ENCODE measurements at regions not wholly inside any gene's neighbourhood (a gene's known extent, or its start where the extent isn't known, plus 50 kb on each side); places are given as distances from the start of the nearest gene placed in this dataset.

GRCh38 chr13:112132142-112132541 lies 65.2 kb downstream of the SOX1 start:
- Mint-ChIP-seq H3K36me3 (ENCODE audit: low read depth) (no peaks in the 10 kb centered on the region), H3K4me3 (no peak overlapping the region), H3K27me3 (peaks cover 29% of the 10 kb centered on the region), H3K4me1 (ENCODE audit: low read depth) (no peaks in the 10 kb centered on the region), H3K27ac (no peak overlapping the region), H3K9me3 (no peaks in the 10 kb centered on the region)
- ATAC-seq (ENCODE audit: poor library complexity): no peak
- H3K36me3 ChIP-seq (ENCODE audit: insufficient read depth, low read length): no peaks in the 10 kb centered on the region
- POLR2A ChIA-PET: no interaction called here
- no peak for TF ChIP-seq CTCF (IDR thresholded peaks at IDR 0.05)
- H3K27ac ChIP-seq (ENCODE audit: low read depth in 1 of 2, low read length in 2 of 2): no peak overlapping the region
- H3K9me3 ChIP-seq (ENCODE audit: control insufficient read depth in 1 of 2, insufficient read depth in 1 of 2, low read length in 2 of 2): peaks cover 0 to 25% of the 10 kb centered on the region in 2 experiments
- no peaks in the 10 kb centered on the region for H3K4me1 ChIP-seq (ENCODE audit: insufficient read depth, low read length)
- CTCF ChIA-PET: no interaction called here
- H3K4me3 ChIP-seq (ENCODE audit: low read length): no peak overlapping the region
- no peaks in the 10 kb centered on the region for H3K27me3 ChIP-seq (ENCODE audit: control insufficient read depth in 1 of 2, insufficient read depth in 2 of 2, low read length in 2 of 2)
- intact Hi-C loops (cut with DNase I, micrococcal nuclease): no loop called here
- DNase-seq: no peak

- H3K4me3 ChIP-seq (ENCODE audit: low read length): no peak overlapping the region
- no peaks in the 10 kb centered on the region for H3K4me1 ChIP-seq (ENCODE audit: insufficient read depth, low read length)
- H3K36me3 ChIP-seq (ENCODE audit: insufficient read depth, low read length): no peaks in the 10 kb centered on the region
- DNase-seq (no peak), ATAC-seq (ENCODE audit: poor library complexity) (no peak)
- no peaks in the 10 kb centered on the region for H3K27me3 ChIP-seq (ENCODE audit: control insufficient read depth in 1 of 2, insufficient read depth in 2 of 2, low read length in 2 of 2)
- no peaks in the 10 kb centered on the region for H3K36me3 Mint-ChIP-seq (ENCODE audit: low read depth)
- H3K4me3 Mint-ChIP-seq: no peak overlapping the region
- H3K27ac Mint-ChIP-seq: no peak overlapping the region
- POLR2A ChIA-PET: no interaction called here
- H3K9me3 Mint-ChIP-seq: no peaks in the 10 kb centered on the region
- TF ChIP-seq CTCF (IDR thresholded peaks at IDR 0.05): no peak
- peaks cover 27% of the 10 kb centered on the region for H3K27me3 Mint-ChIP-seq
- CTCF ChIA-PET: no interaction called here
- peaks cover 0 to 28% of the 10 kb centered on the region in 2 experiments for H3K9me3 ChIP-seq (ENCODE audit: control insufficient read depth in 1 of 2, insufficient read depth in 1 of 2, low read length in 2 of 2)
- H3K4me1 Mint-ChIP-seq (ENCODE audit: low read depth): no peaks in the 10 kb centered on the region
- no peak overlapping the region for H3K27ac ChIP-seq (ENCODE audit: low read depth in 1 of 2, low read length in 2 of 2)
- intact Hi-C loops (cut with DNase I, micrococcal nuclease): no loop called here
These were observed 65.7 kb downstream of the SOX1 start for GRCh38 chr13:112132619-112133018.

- no peak overlapping the region for H3K4me3 ChIP-seq (ENCODE audit: low read length)
- intact Hi-C loops (cut with DNase I, micrococcal nuclease): no loop called here
- DNase-seq (no peak), ATAC-seq (ENCODE audit: poor library complexity) (no peak)
- H3K9me3 ChIP-seq (ENCODE audit: control insufficient read depth in 1 of 2, insufficient read depth in 1 of 2, low read length in 2 of 2): peaks cover 0 to 21% of the 10 kb centered on the region in 2 experiments
- ChIA-PET CTCF (no interaction called here), POLR2A (no interaction called here)
- no peaks in the 10 kb centered on the region for H3K4me1 Mint-ChIP-seq (ENCODE audit: low read depth)
- H3K27me3 Mint-ChIP-seq: peaks cover 16% of the 10 kb centered on the region
- H3K4me1 ChIP-seq (ENCODE audit: insufficient read depth, low read length): no peaks in the 10 kb centered on the region
- no peaks in the 10 kb centered on the region for H3K36me3 Mint-ChIP-seq (ENCODE audit: low read depth)
- H3K27me3 ChIP-seq (ENCODE audit: control insufficient read depth in 1 of 2, insufficient read depth in 2 of 2, low read length in 2 of 2): peaks cover 0 to 2% of the 10 kb centered on the region in 2 experiments
- H3K36me3 ChIP-seq (ENCODE audit: insufficient read depth, low read length): no peaks in the 10 kb centered on the region
- H3K27ac ChIP-seq (ENCODE audit: low read depth in 1 of 2, low read length in 2 of 2): no peak overlapping the region
- H3K9me3 Mint-ChIP-seq: no peaks in the 10 kb centered on the region
- no peak overlapping the region for H3K4me3 Mint-ChIP-seq
- TF ChIP-seq CTCF (IDR thresholded peaks at IDR 0.05): no peak
- H3K27ac Mint-ChIP-seq: no peak overlapping the region
These were observed 66.8 kb downstream of the SOX1 start for GRCh38 chr13:112133499-112134390.

Measured in CD4-positive, alpha-beta T cell (primary cell).